Left lung (tissue), 4 donors: ENCODE measurements at regions not wholly inside any gene's neighbourhood (a gene's known extent, or its start where the extent isn't known, plus 50 kb on each side); places are given as distances from the start of the nearest gene placed in this dataset.
"Not testable (repeated sequence)": the region's sequence is repeated elsewhere in the genome, so short reads cannot be mapped to it uniquely, and the experiment has no call there.

Experiments
- ATAC-seq: fragments of 200-7000 bp; cut with Tn5 transposase; one replicate; pipeline ENCODE4 v1.9.1; 2020; ENCODE audit warnings: moderate library complexity
- DNase-seq, 4 donors: peaks; one replicate each; pipeline ENCODE4 v3.0.0-alpha.2; 2013 to 2020
- H3K27ac ChIP-seq, 2 donors: fragments of 200-600 bp; sonication (generic) in 1 of 2; one replicate each; pipeline versions ENCODE4 v1.5.0 to v1.8.0; 2020 to 2021
- H3K27me3 ChIP-seq, 2 donors: fragments of 200-600 bp; sonication (generic) in 1 of 2; one replicate each; pipeline versions ENCODE4 v1.5.0 to v1.8.0; 2020 to 2021
- H3K36me3 ChIP-seq, 2 donors: fragments of 200-600 bp; sonication (generic) in 1 of 2; one replicate each; pipeline versions ENCODE4 v1.5.0 to v1.8.0; 2020 to 2021
- H3K4me1 ChIP-seq, 2 donors: fragments of 200-600 bp; one replicate each; pipeline ENCODE4 v1.8.0; 2021
- H3K4me3 ChIP-seq, 2 donors: fragments of 200-600 bp; sonication (generic) in 1 of 2; one replicate each; pipeline versions ENCODE4 v1.5.0 to v1.8.0; 2020 to 2021; ENCODE audit warnings: mild to moderate bottlenecking in 1 of 2
- H3K9me3 ChIP-seq, 2 donors: fragments of 200-600 bp; sonication (generic) in 1 of 2; one replicate each; pipeline versions ENCODE4 v1.5.0 to v1.8.0; 2020 to 2021
- CTCF ChIP-seq, 2 donors: fragments of 200-600 bp; sonication (generic) in 1 of 2; IDR thresholded peaks; one replicate each; pipeline versions ENCODE4 v1.5.0 to v1.8.0; 2021; ENCODE audit warnings: antibody characterized with exemption in 2 of 2
- intact Hi-C, 2 donors: fragments of 100-400 bp; cut with DNase I; formaldehyde crosslinking; loops; one replicate each; pipeline versions ENCODE4 v1.11.2 to v1.14.2; 2022
- donor health status: DM: no; HTN: yes; CAD: no.
- donor health status: DM: no; HTN: no; CAD: no.

- H3K9me3 ChIP-seq = no peaks in the 10 kb centered on the region
- intact Hi-C loops = no loop called here
- no peak overlapping the region for H3K27ac ChIP-seq
- H3K4me1 ChIP-seq = no peaks in the 10 kb centered on the region
- no peaks in the 10 kb centered on the region for H3K27me3 ChIP-seq
- H3K4me3 ChIP-seq = no peak overlapping the region
- ATAC-seq (no peak), DNase-seq (no peak)
- no peak for TF ChIP-seq CTCF (IDR thresholded peaks at IDR 0.05)
- H3K36me3 ChIP-seq = no peaks in the 10 kb centered on the region
These were observed 326.7 kb upstream of the MAN1A1 start for GRCh38 chr6:119676230-119676629.

GRCh38 chr6:119673741-119674140 is 324.2 kb upstream of the MAN1A1 start:
- intact Hi-C loops = no loop called here
- Histone ChIP-seq H3K9me3 (no peaks in the 10 kb centered on the region), H3K27me3 (no peaks in the 10 kb centered on the region), H3K36me3 (no peaks in the 10 kb centered on the region), H3K4me3 (no peak overlapping the region), H3K4me1 (peaks cover 0 to 5% of the 10 kb centered on the region in 2 donors), H3K27ac (no peak overlapping the region)
- no peak for ATAC-seq
- no peak for TF ChIP-seq CTCF (IDR thresholded peaks at IDR 0.05)
- DNase-seq = no peak

GRCh38 chr6:119672725-119673124 is 323.2 kb upstream of the MAN1A1 start:
- no peak for TF ChIP-seq CTCF (IDR thresholded peaks at IDR 0.05)
- ATAC-seq (no peak), DNase-seq (no peak)
- no peaks in the 10 kb centered on the region for H3K27me3 ChIP-seq
- H3K4me3 ChIP-seq = no peak overlapping the region
- H3K27ac ChIP-seq = no peak overlapping the region
- peaks cover 0 to 5% of the 10 kb centered on the region in 2 donors for H3K4me1 ChIP-seq
- no peaks in the 10 kb centered on the region for H3K9me3 ChIP-seq
- H3K36me3 ChIP-seq = no peaks in the 10 kb centered on the region
- intact Hi-C loops = no loop called here

GRCh38 chr6:119671105-119671504 is 321.5 kb upstream of the MAN1A1 start:
- Histone ChIP-seq H3K27me3 (no peaks in the 10 kb centered on the region), H3K36me3 (no peaks in the 10 kb centered on the region), H3K4me1 (peaks cover 0 to 5% of the 10 kb centered on the region in 2 donors), H3K27ac (no peak overlapping the region), H3K9me3 (no peaks in the 10 kb centered on the region), H3K4me3 (no peak overlapping the region)
- no peak for TF ChIP-seq CTCF (IDR thresholded peaks at IDR 0.05)
- ATAC-seq (no peak), DNase-seq (no peak)
- intact Hi-C loops = no loop called here

- intact Hi-C loops = no loop called here
- no peak for ATAC-seq
- DNase-seq = no peak
- Histone ChIP-seq H3K27ac (no peak overlapping the region), H3K4me3 (no peak overlapping the region), H3K4me1 (peaks cover 0 to 5% of the 10 kb centered on the region in 2 donors), H3K9me3 (peaks cover 0 to 4% of the 10 kb centered on the region in 2 donors), H3K36me3 (no peaks in the 10 kb centered on the region), H3K27me3 (no peaks in the 10 kb centered on the region)
- no peak for TF ChIP-seq CTCF (IDR thresholded peaks at IDR 0.05)
These were observed 319.7 kb upstream of the MAN1A1 start for GRCh38 chr6:119669221-119669620.

- H3K9me3 ChIP-seq, H3K27me3 ChIP-seq, H3K4me3 ChIP-seq, intact Hi-C loops, ATAC-seq, H3K36me3 ChIP-seq, H3K4me1 ChIP-seq, H3K27ac ChIP-seq: not testable (repeated sequence)
- DNase-seq = peak in 1 of 4 donors; percentile 65
These were observed 315.9 kb upstream of the MAN1A1 start for GRCh38 chr6:119665432-119665831.
